Peyer's patch (tissue), 4 donors: ENCODE measurements at regions not wholly inside any gene's neighbourhood (a gene's known extent, or its start where the extent isn't known, plus 50 kb on each side); places are given as distances from the start of the nearest gene placed in this dataset.

Experiments
- POLR2A ChIP-seq, 2 donors: fragments of 450-650 bp; IDR thresholded peaks; one replicate each; pipeline ENCODE4 v1.5.1; 2017; ENCODE audit warnings: antibody characterized with exemption in 2 of 2, mild to moderate bottlenecking in 2 of 2, moderate library complexity in 2 of 2
- TF ChIP-seq, protein P1 (sequence below), 6 experiments: fragments of 450-650 bp in 4 of 6; fragments of 200-600 bp in 2 of 6; sonication (generic) in 1 of 6; IDR thresholded peaks; one replicate each; pipeline ENCODE4 v1.5.1; 2017 to 2019; ENCODE audit warnings: antibody characterized with exemption in 6 of 6, mild to moderate bottlenecking in 3 of 6, moderate library complexity in 1 of 6

GRCh38 chr14:55822906-55823305 lies 242.9 kb downstream of the KTN1 start:
- TF ChIP-seq, protein P1, sequence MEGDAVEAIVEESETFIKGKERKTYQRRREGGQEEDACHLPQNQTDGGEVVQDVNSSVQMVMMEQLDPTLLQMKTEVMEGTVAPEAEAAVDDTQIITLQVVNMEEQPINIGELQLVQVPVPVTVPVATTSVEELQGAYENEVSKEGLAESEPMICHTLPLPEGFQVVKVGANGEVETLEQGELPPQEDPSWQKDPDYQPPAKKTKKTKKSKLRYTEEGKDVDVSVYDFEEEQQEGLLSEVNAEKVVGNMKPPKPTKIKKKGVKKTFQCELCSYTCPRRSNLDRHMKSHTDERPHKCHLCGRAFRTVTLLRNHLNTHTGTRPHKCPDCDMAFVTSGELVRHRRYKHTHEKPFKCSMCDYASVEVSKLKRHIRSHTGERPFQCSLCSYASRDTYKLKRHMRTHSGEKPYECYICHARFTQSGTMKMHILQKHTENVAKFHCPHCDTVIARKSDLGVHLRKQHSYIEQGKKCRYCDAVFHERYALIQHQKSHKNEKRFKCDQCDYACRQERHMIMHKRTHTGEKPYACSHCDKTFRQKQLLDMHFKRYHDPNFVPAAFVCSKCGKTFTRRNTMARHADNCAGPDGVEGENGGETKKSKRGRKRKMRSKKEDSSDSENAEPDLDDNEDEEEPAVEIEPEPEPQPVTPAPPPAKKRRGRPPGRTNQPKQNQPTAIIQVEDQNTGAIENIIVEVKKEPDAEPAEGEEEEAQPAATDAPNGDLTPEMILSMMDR (IDR thresholded peaks at IDR 0.05), result no peak
- TF ChIP-seq POLR2A (IDR thresholded peaks at IDR 0.05), result no peak
